NCI-H82 treated with DMSO at 0.1 percent for 48 hours (cell line): ENCODE measurements at regions not wholly inside any gene's neighbourhood (a gene's known extent, or its start where the extent isn't known, plus 50 kb on each side); places are given as distances from the start of the nearest gene placed in this dataset.

Experiments
- DNase-seq: peaks from one replicate; lab custom pipeline; 2025; ENCODE audit not compliant: unreplicated experiment; lab: John Stamatoyannopoulos, UW

DNA sequence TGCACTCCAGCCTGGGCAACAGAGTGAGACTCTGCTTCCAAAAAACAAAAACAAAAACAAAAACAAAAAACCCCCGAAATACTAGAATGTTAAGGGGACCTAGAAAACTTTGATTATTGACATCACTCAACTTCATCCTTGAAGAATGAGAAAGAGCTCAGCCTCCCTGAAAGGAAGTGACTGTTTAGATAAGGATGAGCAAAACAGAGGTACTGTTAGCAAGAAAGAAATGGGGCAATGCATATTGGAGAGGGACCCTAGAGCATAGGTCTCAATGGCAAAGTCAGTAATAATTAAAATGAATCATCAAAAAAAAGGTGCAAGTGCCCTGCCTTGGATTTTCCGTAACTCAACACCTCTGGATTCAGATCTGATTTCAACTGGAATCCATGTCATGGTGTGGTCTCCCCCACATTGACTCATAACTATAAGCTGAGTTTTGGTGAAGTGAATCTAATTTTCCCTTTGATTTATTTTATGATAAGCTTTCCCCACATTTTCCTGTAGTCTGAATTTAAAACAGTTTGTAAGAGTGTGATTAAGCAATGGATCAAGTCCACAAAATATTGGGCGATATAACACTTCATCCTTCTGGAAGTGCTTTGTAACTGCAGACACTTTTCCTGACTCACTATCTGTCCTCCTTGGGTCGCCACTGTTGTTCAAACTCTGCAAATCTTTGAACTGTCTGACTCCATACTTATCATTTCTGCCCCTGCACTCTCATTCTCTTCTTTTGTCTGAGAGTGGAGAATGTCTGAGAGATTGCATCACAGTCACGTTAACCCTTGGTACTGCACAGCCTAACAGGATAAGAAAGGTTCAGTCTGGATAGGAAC is 224.8 kb upstream of the LYZL1 start:
- no peak for DNase-seq

DNA sequence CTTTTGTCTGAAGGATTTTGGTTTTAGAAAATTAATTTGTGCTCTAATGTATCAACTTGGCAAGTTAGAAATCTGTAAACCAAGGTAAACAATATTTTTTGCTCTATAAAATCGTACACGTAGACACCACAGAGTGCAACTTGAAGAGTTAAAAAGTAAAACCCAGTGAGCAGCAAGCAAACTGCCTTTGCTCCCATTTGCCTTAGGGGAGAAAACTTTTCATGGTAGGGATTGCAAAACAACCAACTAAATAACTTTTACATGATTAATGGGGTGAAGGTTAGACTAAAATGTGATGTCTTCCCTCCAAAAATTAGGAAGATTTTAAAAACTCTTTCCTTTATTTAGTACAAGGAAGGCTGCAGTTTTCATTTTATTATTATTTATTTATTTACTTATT is 224.2 kb upstream of the LYZL1 start:
- DNase-seq: no peak

DNA sequence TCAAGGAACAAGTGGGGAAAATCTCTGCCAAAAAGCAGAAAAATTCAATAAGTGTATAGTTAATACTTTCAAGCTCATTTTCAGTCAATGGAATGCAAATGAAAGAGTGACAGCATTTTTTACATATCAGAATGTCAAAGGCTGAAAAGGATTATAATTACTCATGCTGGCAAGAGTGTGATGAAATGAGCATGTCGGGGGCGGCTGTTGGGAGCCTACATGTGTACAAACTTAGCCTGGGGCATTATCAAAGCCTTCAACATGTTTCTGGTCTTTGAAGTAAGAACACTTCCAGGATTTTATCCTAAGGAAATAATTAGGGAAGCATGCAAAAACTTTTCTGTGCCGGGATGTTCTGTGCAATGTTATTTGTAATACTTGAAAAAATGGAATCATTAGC is 221.7 kb upstream of the LYZL1 start:
- no peak for DNase-seq

DNA sequence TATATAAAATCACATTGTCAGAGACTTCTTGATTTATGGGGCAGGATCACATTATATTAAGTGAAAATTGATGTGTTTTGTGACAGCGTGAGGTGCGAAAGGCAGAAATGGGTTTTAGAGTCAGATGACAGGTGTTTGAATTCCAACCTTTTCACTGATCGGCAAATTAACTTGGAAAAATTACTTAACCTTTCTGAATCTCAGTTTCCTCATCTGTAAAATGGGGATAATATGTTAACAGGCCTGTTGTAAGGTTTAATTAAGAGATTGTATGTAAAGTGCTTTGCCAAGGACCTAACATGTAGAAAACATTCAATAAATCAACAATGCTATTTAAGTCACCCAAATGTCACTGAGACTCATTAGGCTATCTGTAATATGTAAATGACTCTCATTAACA is 221.2 kb upstream of the LYZL1 start:
- no peak for DNase-seq

DNA sequence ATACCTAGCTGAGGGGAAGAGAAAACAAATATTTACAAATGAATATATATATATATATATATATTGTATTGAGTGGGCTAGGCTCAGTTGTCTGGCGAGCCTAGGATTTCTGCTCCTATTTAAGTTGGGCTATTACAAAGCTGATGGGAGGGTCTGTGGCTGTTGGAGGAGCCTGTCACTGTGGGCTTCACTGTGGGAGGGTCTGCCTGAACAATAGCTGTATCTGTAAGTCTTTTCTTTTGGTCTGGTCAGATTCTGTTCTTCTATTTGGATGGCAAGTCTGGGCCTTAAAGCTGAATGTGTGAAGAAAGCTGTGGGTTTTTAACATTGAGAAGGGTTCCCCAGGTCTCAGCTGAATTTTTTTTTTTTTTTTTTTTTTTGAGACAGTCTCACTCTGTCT is 220.6 kb upstream of the LYZL1 start:
- DNase-seq: no peak

DNA sequence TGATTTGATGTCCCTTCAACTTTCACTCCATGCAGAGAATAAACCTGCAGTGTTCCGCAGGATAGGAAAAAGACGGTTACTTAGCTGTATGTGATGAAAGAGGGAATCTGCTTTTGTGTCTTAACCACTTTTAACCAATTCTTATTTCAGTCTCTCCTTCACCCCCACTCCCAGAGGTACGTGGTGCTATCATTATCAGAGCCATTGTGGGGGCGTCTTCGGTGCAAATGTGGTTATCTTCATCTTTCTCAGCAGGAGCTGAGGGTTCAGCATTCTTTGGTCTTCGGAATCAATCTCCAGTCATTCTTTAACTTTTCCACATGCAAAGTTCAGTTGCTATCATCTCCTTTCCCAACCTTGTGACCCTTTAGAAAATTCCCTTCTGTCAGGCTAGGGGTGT is 219.9 kb upstream of the LYZL1 start:
- no peak for DNase-seq

DNA sequence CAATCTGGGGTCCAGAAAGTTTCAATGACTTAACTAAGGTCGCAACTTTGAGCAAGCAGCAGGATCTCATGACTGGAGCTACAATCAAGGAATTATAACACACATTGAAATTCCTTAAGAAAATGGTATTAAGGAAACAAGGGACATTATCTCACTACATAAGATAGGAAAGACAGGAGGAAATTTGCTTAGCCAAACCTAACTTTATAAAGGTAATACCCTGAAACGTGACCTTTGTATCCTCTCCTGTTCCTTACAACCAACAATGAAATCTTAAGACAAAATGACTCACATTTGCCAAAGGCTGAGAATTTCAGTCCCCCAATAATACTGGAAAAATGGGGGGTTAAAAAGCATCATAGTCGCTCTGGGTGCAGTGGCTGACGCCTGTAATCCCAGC is 218.9 kb upstream of the LYZL1 start:
- DNase-seq: no peak

DNA sequence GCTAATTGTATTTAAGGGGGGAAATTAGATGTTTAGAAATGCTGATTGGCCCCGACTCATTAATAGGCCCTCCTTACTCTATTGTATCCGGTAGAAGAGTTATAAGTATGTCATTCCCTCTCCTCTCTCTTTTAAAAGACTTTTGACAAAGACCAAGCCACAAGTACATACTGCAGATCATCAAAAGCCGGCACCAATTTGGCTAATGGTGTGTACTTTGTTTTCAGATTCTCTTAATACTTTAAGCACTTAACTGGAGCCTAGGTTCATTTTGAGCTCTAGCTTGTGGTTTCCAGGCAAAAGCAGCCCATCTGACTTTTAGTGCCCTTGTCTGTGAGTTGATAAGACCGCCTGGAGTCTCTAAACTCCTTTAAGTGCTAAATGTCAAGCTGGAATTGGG is 210.0 kb upstream of the LYZL1 start:
- peak; percentile 17 for DNase-seq

DNA sequence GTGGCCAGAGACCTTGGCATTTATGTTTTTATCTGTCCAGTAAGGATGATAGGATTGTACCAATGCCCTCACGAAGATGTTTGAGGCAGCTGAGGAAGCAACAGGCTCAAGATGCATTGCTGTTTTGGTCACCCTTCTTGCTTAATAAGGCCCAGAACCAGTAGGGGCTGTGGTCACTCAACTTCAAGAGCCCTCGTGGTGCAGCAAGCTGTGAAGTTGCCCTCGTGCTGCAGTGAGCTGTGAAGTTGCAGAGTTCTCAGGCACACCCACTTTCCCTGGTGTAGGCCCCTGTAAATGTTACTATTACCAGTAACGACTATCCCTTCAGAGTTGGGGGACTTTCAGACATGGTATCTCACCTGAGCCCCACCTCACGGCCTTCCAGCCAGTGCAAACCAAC is 207.6 kb upstream of the LYZL1 start:
- no peak for DNase-seq

DNA sequence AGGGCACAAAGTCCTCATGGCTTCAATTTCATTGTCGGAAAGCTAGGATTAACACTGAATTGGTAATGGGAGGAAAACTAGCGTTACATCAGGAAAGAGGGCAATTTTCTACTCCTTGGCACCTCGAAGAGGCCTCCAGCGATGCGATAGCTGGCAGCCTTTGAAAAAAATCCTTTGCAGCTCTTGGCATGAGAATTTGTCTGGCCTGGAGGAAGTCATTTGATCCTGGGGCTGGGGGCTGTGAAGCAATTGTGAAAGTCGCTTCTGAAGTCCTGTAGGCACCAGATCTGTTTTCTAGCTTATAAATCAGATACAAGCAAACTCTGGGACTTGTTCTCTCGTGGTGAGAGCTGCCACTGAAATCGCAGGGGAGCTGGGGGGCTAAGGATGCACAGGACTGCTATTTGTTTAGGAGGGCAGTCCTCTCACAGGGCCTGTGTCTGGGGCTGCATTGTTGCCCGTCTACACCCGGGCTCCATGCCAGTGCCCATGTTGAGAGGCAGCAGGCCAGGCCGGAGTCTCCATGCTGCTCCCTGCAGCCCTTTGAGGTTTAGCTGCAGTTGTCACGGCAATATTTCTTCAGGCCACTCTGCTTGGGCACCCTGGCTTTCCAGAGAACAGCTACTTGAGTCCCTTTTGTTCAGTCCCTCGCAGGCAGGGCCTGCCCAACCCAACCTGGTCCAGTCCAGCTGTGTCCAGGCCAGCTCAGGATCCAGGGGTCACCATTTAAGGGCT is 206.8 kb upstream of the LYZL1 start:
- no peak for DNase-seq

DNA sequence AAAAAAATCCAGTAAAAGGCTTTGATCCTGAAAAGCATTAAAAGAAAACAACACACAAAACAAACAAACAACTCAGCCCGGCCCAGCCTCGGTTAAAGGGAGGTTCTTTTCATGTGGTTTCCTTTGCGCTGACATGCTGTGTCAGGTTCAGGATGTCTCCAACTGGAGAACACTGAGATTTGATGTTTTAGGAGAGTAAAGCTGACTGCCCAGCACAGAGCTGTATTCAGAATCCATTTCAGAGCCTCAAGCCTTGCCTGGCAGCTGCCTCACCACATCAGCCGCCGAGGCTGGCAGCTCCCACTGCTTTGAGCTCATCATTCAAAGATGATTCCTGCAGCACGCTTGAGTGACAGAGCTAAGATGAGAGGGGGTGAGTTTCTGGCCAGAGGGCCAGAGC is 205.8 kb upstream of the LYZL1 start:
- no peak for DNase-seq

DNA sequence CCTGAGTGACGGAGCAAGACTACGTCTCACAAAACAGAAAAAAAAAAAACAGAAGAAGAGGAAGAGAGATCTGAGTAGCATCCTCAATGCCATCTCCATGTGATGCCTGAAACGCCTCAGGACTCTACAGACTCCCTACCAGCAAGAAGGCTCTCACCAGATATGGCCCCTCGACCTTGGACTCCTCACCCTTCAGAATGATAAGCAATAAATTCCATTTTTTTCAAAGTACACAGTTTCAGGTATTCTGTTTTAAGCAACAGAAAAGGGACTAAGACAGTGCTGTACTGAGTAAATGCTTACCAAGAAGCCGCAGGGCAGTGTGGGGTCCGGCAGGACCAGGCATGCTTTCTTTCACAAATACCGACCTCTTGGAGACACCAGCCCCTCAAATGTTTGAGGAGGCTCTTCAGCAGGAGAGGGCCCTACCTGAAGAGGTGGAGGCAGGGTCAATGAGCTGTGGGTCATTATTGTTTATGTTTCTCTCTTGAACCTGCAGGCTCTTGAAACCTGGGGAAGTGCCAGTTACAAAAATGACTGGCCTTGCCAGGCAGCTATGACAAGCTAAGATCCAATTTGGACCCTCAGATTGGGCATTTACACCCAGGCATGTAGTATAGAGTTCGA is 204.1 kb upstream of the LYZL1 start:
- no peak for DNase-seq

DNA sequence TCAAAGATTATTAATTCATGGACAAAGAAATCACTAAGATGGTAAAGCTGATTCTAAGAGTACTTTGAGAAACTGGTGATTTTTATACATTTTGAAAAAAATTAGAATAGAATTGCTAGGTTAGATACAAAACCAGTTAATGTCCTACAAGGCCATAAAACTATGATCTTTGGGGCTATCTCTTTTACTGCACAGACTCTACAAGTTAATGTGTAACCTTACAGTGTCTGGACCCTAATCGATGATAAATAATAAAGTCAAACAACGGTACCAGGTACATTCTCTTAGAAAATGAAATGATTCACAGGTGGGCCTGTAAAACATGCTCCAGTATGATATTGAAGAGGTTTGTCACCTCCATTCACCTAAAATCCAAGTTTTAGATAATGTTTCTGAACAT is 199.8 kb upstream of the LYZL1 start:
- DNase-seq: no peak

DNA sequence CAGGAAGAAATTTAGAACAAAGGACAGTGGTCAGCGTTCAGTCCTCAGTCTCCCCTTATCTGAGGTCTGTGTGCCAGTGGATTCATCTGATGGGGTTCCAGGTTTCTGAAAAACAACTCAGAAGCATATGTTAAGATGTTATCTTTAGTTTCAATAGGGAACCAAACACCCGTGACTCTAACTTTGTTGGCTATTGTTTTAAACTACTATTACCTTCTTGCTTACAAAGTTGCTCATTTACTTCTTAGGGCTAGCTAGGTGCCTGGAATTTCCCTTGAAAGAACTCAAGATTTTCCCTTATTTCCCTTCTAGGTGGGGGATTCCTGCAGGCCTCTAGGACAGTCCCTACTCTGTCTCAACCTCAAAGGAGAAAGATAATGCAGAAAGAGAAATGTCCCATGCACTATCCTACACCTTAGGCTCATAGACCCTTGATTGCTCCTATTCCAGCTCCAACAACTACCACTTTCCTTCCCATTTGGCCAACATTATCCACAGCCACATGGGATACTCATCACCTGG is 192.5 kb upstream of the LYZL1 start:
- no peak for DNase-seq

DNA sequence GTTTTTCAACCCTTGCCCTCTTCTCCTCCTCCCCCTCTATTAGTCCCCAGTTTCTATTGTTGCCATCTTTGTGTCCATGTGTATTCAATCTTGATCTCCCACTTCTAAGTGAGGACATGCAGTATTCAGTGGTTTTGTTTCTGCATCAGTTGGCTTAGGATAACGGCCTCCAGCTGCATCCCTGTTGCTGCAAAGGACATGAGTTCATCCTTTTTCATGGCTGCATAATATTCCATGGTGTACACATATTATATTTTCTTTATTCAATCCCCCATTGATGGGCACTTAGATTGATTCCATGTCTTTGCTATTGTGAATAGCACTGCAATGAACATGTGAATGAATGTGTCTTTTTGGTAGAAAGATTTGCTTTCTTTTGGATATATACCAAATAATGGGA is 190.4 kb upstream of the LYZL1 start:
- DNase-seq: no peak

DNA sequence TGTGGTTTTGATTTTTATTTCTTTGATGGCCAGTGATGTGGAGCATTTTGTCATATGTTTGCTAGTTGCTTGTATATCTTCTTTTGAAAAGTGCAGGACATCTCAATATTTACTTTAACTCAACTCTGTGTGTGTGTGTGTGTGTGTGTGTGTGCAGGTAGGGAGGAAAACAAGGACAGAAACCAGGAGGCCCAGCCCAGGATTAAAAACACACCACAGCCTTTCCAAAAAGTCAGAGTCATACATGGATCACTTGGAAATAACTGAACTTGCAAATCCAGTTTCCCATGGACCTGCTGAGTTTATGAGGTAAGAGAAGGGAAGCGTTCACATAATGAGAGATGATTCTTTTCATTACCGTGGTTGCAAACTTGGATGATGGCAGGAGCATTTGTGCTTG is 189.9 kb upstream of the LYZL1 start:
- DNase-seq: no peak

DNA sequence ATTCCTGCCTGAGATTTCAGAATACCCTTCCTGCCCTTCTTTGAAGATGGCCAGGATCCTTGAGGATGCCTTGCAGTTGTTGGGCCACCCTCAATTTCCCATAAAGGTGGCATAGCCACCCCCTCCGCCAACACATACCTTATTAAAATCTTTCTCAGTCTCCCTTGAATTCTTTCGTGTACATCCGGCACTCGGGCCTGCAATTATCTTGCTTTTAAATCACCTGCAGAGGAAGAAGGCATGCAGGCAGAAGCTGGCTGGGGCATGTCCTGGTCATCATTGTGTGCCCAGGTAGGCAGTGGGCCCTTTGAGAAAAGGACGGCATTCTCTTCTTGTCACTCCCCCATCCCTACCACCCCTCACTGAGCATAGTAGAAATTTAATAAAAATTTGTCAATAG is 189.5 kb upstream of the LYZL1 start:
- DNase-seq: no peak

DNA sequence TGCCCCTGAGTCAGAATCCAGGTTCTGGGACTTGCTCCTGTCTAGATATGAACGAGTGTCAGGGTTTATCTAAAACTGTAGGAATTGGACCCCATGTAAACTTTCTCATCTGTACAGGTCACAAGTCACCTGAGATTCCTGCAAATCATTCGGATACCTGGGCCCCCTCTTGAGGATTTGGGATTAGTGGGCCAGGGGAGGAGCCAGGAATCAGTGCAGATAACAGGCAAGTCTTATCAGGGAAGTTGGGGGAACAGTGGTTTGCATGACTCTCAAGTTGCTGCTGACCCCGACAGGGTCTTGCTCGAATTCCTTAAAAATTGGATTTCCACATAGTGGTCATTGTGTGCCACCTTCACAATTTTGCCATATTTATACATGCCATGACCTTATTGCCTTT is 188.4 kb upstream of the LYZL1 start:
- DNase-seq: no peak

DNA sequence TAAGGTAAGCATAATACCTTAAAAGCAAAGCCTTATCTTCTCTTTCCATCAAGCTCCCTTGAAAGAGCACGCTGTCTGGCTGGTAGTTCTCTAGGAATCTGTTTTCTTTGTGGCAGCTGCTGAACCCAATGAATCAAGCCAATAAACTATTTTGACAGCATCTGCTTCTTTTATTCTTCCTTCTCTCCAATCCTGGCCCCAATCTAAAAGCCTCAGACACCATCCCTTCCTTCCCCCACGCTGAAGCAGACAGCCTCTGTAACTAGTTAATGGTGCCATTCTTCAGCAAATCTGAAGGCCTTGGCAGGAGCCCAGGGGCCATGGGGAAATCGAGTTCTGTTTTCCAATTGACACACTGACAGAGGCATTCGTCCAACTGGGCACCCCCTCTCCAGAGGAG is 186.6 kb upstream of the LYZL1 start:
- no peak for DNase-seq

DNA sequence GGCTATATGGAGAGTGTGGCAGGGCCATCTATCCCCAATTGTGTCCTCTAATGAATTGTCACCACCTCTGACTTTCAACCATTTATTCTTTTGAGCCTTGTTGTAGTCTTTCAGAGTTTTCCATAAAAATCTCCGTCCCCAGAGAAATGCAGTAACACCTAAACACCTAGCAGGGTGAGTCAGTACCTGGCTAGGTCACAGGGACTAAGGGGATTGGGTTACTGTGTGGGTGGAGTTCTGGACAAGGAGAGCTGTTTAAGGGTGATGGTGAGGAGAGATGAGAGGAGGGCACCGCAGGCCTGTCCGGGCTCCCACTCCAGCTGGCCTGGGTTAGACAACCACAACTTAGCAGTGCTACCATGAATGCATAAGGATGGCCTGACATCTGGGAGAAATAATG is 186.2 kb upstream of the LYZL1 start:
- DNase-seq: no peak

DNA sequence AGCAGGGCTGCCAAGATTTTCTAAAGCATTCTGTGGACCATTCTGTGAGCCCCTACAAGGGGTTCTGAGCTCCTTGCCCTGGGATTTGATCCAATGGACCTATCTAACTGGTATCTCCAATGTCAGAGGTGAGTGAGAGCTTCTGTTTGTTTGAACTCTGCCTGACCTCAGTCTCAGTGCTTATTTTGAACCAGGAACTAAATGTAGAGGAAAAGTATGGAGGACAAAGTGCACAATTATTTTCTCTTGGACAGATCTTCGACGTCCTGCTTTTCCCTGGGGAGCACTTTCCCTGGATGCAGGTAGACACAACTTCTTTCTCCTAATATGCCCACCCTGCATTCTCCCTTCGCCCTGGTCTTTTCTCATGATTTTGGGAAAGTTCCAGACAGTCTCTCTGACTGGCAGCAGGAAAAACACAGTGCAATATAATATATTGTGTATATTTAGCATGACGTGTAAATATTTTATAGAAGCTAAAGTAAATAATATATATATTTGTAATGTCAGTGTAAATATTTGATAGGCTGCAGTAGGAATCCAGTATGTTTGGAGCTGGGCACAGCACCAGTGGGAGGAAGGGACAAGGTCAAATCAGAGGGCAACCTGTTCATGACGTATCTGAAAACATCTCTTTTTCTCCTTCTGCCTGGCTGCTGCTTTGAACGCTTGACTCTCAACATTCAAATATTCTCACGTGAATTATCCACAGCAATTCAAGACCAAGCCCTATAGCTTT is 184.0 kb upstream of the LYZL1 start:
- DNase-seq: no peak
